ENCODE measurements at regions not wholly inside any gene's neighbourhood (a gene's known extent, or its start where the extent isn't known, plus 50 kb on each side); places are given as distances from the start of the nearest gene placed in this dataset.

- TF ChIP-seq, protein P1, sequence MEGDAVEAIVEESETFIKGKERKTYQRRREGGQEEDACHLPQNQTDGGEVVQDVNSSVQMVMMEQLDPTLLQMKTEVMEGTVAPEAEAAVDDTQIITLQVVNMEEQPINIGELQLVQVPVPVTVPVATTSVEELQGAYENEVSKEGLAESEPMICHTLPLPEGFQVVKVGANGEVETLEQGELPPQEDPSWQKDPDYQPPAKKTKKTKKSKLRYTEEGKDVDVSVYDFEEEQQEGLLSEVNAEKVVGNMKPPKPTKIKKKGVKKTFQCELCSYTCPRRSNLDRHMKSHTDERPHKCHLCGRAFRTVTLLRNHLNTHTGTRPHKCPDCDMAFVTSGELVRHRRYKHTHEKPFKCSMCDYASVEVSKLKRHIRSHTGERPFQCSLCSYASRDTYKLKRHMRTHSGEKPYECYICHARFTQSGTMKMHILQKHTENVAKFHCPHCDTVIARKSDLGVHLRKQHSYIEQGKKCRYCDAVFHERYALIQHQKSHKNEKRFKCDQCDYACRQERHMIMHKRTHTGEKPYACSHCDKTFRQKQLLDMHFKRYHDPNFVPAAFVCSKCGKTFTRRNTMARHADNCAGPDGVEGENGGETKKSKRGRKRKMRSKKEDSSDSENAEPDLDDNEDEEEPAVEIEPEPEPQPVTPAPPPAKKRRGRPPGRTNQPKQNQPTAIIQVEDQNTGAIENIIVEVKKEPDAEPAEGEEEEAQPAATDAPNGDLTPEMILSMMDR (IDR thresholded peaks at IDR 0.05): no peak
- no peak for TF ChIP-seq POLR2A (IDR thresholded peaks at IDR 0.05)
Observed at GRCh38 chr13:83414393-83414792, 467.9 kb downstream of the SLITRK1 start.
